ENCODE measurements at regions not wholly inside any gene's neighbourhood (a gene's known extent, or its start where the extent isn't known, plus 50 kb on each side); places are given as distances from the start of the nearest gene placed in this dataset.

- Mint-ChIP-seq H3K9me3 (no peaks in the 10 kb centered on the region), H3K4me1 (ENCODE audit: low read depth) (peaks cover 14% of the 10 kb centered on the region), H3K4me3 (no peak overlapping the region), H3K27me3 (ENCODE audit: insufficient read depth) (peaks cover 2% of the 10 kb centered on the region), H3K27ac (no peak overlapping the region), H3K36me3 (ENCODE audit: low read depth) (no peaks in the 10 kb centered on the region)
- no peak for DNase-seq
- TF ChIP-seq CTCF (IDR thresholded peaks at IDR 0.05) = no peak
Measured at GRCh38 chr13:75938811-75939560, 302.9 kb downstream of the LMO7 start.

- TF ChIP-seq CTCF (IDR thresholded peaks at IDR 0.05) = no peak
- no peak overlapping the region for H3K4me3 Mint-ChIP-seq
- DNase-seq = no peak
- H3K27ac Mint-ChIP-seq = no peak overlapping the region
- peaks cover 5% of the 10 kb centered on the region; the same call in 1 of the 2 replicates for H3K27me3 Mint-ChIP-seq (ENCODE audit: insufficient read depth)
- peaks cover 14% of the 10 kb centered on the region for H3K4me1 Mint-ChIP-seq (ENCODE audit: low read depth)
- no peaks in the 10 kb centered on the region for H3K9me3 Mint-ChIP-seq
- H3K36me3 Mint-ChIP-seq (ENCODE audit: low read depth) = no peaks in the 10 kb centered on the region
Measured at GRCh38 chr13:75936791-75937190, 300.7 kb downstream of the LMO7 start.

GRCh38 chr13:75935805-75936204 is 299.7 kb downstream of the LMO7 start:
- H3K27me3 Mint-ChIP-seq (ENCODE audit: insufficient read depth) = peaks cover 6% of the 10 kb centered on the region; the same call in 1 of the 2 replicates
- H3K4me1 Mint-ChIP-seq (ENCODE audit: low read depth) = peaks cover 14% of the 10 kb centered on the region
- H3K27ac Mint-ChIP-seq = no peak overlapping the region
- H3K4me3 Mint-ChIP-seq = no peak overlapping the region
- no peak for DNase-seq
- no peak for TF ChIP-seq CTCF (IDR thresholded peaks at IDR 0.05)
- H3K9me3 Mint-ChIP-seq = no peaks in the 10 kb centered on the region
- no peaks in the 10 kb centered on the region for H3K36me3 Mint-ChIP-seq (ENCODE audit: low read depth)

- Mint-ChIP-seq H3K36me3 (ENCODE audit: low read depth) (no peaks in the 10 kb centered on the region), H3K4me3 (no peak overlapping the region), H3K27me3 (ENCODE audit: insufficient read depth) (peaks cover 5% of the 10 kb centered on the region; the same call in 1 of the 2 replicates), H3K27ac (no peak overlapping the region), H3K9me3 (no peaks in the 10 kb centered on the region), H3K4me1 (ENCODE audit: low read depth) (peaks cover 14% of the 10 kb centered on the region)
- DNase-seq = peak; percentile 28
- TF ChIP-seq CTCF (IDR thresholded peaks at IDR 0.05) = no peak
Measured at GRCh38 chr13:75934889-75935288, 298.8 kb downstream of the LMO7 start.

- DNase-seq = no peak
- Mint-ChIP-seq H3K9me3 (no peaks in the 10 kb centered on the region), H3K27me3 (ENCODE audit: insufficient read depth) (peaks cover 5% of the 10 kb centered on the region; the same call in 1 of the 2 replicates), H3K36me3 (ENCODE audit: low read depth) (no peaks in the 10 kb centered on the region), H3K27ac (no peak overlapping the region), H3K4me1 (ENCODE audit: low read depth) (peaks cover 14% of the 10 kb centered on the region), H3K4me3 (no peak overlapping the region)
- no peak for TF ChIP-seq CTCF (IDR thresholded peaks at IDR 0.05)
Measured at GRCh38 chr13:75932636-75933035, 296.5 kb downstream of the LMO7 start.
